Vagina (tissue), 2 donors: ENCODE measurements at regions not wholly inside any gene's neighbourhood (a gene's known extent, or its start where the extent isn't known, plus 50 kb on each side); places are given as distances from the start of the nearest gene placed in this dataset.
"Not testable (repeated sequence)": the region's sequence is repeated elsewhere in the genome, so short reads cannot be mapped to it uniquely, and the experiment has no call there.

Source experiments
- DNase-seq, 2 donors: peaks; one replicate each; pipeline ENCODE4 v3.0.0-alpha.2; 2017; ENCODE audit errors: extremely low spot score in 2 of 2
- H3K27ac ChIP-seq: fragments of 200-600 bp; sonication (generic); one replicate; pipeline ENCODE4 v1.5.1; 2019
- H3K27me3 ChIP-seq: fragments of 200-600 bp; sonication (generic); one replicate; pipeline ENCODE4 v1.5.1; 2019
- H3K36me3 ChIP-seq, 2 donors: fragments of 200-600 bp; sonication (generic); one replicate each; pipeline ENCODE4 v1.5.1; 2017 to 2019
- H3K4me1 ChIP-seq: fragments of 200-600 bp; sonication (generic); one replicate; pipeline ENCODE4 v1.5.1; 2019
- H3K4me3 ChIP-seq, 2 donors: fragments of 200-600 bp; sonication (generic); 1 replicate in 1 of 2; 2 replicates in 1 of 2; pipeline ENCODE4 v1.5.1; 2016 to 2019
- H3K9me3 ChIP-seq: fragments of 200-600 bp; sonication (generic); one replicate; pipeline ENCODE4 v1.5.1; 2019
- POLR2A ChIP-seq, 2 donors: fragments of 450-650 bp; IDR thresholded peaks; one replicate each; pipeline ENCODE4 v1.6.1; 2017; ENCODE audit warnings: antibody characterized with exemption in 2 of 2, mild to moderate bottlenecking in 2 of 2, moderate library complexity in 2 of 2
- POLR2AphosphoS5 ChIP-seq, 2 donors: sonication (generic); formaldehyde crosslinking; IDR thresholded peaks; one replicate each; pipeline ENCODE4 v1.9.0; 2017; ENCODE audit warnings: antibody characterized with exemption in 2 of 2, mild to moderate bottlenecking in 2 of 2, low read depth in 1 of 2; ENCODE audit not compliant: insufficient read depth in 1 of 2
- intact Hi-C: fragments of 100-400 bp; cut with DNase I; formaldehyde crosslinking; loops from one replicate; pipeline ENCODE4 v1.15.1; 2023
- TF ChIP-seq, protein P1 (sequence below), 3 experiments: fragments of 450-650 bp in 2 of 3; fragments of 200-600 bp in 1 of 3; sonication (generic) in 1 of 3; IDR thresholded peaks; one replicate each; pipeline ENCODE4 v1.5.1; 2017 to 2019; ENCODE audit warnings: antibody characterized with exemption in 3 of 3, mild to moderate bottlenecking in 2 of 3, moderate library complexity in 2 of 3

DNA sequence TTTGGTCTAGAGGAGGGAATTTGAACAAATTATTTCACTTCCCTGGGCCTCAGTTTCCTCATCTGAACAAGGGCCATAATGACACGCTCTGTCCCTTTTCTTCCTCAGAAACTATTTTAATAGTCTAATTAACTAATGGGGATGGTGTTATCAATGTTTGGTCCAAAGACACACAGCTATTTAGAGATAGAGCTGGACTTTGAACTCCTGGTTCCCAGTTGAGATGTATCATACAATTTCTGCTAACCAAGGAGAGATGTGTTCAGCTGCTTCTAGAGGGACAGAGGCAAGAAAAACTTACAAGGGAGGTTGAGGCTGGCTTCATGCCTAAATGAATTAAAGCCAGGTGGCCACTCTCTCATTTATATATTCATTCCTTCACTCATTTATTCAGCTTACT, 90.6 kb upstream of the CLINT1 start:
- H3K27me3 ChIP-seq, result no peaks in the 10 kb centered on the region
- intact Hi-C loops, result no loop called here
- no peak for DNase-seq
- no peak overlapping the region for H3K4me3 ChIP-seq
- no peak for TF ChIP-seq POLR2A (IDR thresholded peaks at IDR 0.05)
- TF ChIP-seq, protein P1, sequence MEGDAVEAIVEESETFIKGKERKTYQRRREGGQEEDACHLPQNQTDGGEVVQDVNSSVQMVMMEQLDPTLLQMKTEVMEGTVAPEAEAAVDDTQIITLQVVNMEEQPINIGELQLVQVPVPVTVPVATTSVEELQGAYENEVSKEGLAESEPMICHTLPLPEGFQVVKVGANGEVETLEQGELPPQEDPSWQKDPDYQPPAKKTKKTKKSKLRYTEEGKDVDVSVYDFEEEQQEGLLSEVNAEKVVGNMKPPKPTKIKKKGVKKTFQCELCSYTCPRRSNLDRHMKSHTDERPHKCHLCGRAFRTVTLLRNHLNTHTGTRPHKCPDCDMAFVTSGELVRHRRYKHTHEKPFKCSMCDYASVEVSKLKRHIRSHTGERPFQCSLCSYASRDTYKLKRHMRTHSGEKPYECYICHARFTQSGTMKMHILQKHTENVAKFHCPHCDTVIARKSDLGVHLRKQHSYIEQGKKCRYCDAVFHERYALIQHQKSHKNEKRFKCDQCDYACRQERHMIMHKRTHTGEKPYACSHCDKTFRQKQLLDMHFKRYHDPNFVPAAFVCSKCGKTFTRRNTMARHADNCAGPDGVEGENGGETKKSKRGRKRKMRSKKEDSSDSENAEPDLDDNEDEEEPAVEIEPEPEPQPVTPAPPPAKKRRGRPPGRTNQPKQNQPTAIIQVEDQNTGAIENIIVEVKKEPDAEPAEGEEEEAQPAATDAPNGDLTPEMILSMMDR (IDR thresholded peaks at IDR 0.05), result no peak
- no peak for TF ChIP-seq POLR2AphosphoS5 (IDR thresholded peaks at IDR 0.05; ENCODE audit: insufficient read depth in 1 of 2, low read depth in 1 of 2)
- no peaks in the 10 kb centered on the region for H3K9me3 ChIP-seq
- H3K36me3 ChIP-seq, result no peaks in the 10 kb centered on the region
- H3K27ac ChIP-seq, result peak overlapping the region; percentile 65
- peaks cover 12% of the 10 kb centered on the region for H3K4me1 ChIP-seq

DNA sequence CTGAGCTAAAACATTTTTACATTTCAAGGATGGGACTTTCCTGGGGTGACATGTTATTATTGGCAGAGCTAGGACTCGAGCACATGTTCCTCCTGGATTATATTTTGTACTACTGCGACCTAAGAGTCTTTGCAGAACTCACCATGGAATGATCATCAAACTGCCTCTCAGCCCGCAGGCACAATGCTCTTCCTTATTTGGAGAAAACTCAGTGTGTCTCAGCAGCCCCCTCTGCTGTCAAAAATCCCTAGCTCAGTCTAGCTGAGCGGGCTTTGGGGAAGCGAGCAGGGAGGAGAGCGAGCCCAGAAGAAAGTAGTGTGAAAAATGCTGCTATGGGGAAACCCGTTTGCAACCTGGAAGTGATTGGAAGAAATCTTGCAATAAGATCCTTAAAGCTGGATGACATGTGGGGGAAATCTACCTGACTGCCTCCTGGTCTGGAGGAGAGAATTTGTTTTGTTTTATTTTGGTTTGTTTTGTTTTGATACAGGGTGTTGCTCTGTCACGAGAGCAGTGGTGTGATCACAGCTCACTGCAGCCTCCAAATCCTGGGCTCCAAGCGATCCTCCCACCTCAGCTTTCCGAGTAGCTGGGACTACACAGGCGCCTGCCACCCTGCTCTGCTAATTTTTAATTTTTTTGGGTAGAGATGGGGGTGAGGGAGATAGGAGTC, 89.9 kb upstream of the CLINT1 start:
- H3K36me3 ChIP-seq, result no peaks in the 10 kb centered on the region
- peak in 1 of 2 donors; percentile 77 for TF ChIP-seq POLR2AphosphoS5 (IDR thresholded peaks at IDR 0.05; ENCODE audit: insufficient read depth in 1 of 2, low read depth in 1 of 2)
- no peak for TF ChIP-seq POLR2A (IDR thresholded peaks at IDR 0.05)
- TF ChIP-seq, protein P1 (IDR thresholded peaks at IDR 0.05), result peak; percentile 78 to 88 (median 87)
- peak overlapping the region in 1 of 2 donors; percentile 7 for H3K4me3 ChIP-seq
- DNase-seq, result peak in 1 of 2 donors; percentile 92
- intact Hi-C loops, result no loop called here
- peak overlapping the region; percentile 65 for H3K27ac ChIP-seq
- H3K4me1 ChIP-seq, result peaks cover 12% of the 10 kb centered on the region
- no peaks in the 10 kb centered on the region for H3K9me3 ChIP-seq
- no peaks in the 10 kb centered on the region for H3K27me3 ChIP-seq

DNA sequence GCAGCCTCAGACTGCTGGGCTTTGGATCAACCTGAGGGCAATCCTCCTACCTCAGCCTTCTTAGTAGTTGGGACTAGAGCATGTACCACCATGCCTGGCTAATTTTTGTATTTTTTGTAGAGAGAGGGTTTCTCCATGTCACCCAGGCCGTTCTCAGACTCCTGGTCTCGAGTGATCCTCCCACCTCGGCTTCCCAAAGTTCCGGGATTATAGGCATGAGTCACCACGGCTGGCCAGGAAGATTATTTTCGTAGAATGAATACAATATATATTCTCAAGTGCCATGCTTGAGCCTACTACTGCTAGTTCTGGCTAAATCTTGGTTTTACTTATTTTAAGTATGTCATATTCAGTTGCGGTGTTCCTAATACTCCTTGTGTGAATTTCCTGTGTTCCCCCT, 88.2 kb upstream of the CLINT1 start:
- TF ChIP-seq, protein P1 (IDR thresholded peaks at IDR 0.05), result no peak
- TF ChIP-seq POLR2AphosphoS5 (IDR thresholded peaks at IDR 0.05; ENCODE audit: insufficient read depth in 1 of 2, low read depth in 1 of 2) (no peak), POLR2A (IDR thresholded peaks at IDR 0.05) (no peak)
- Histone ChIP-seq H3K9me3 (no peaks in the 10 kb centered on the region), H3K4me3 (no peak overlapping the region), H3K27ac (no peak overlapping the region), H3K4me1 (peaks cover 12% of the 10 kb centered on the region), H3K36me3 (no peaks in the 10 kb centered on the region), H3K27me3 (no peaks in the 10 kb centered on the region)
- intact Hi-C loops, result no loop called here
- DNase-seq, result no peak

DNA sequence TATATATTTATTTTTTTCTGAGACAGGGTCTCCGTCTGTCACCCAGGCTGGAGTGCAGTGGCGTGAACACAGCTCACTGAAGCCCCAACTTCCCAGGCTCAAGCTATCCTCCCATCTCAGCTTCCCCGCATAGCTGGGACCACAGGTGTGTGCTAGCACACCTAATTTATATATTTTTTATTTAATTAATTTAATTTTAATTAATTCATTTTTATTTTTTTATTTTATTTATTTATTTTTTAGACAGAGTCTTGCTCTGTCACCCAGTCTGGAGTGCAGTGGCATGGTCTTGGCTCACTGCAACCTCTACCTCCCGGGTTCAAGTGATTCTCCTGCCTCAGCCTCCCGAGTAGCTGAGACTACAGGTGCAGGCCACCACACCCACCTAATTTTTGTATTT, 86.9 kb upstream of the CLINT1 start:
- DNase-seq, H3K27me3 ChIP-seq, H3K4me3 ChIP-seq, H3K36me3 ChIP-seq, H3K9me3 ChIP-seq, intact Hi-C loops, H3K27ac ChIP-seq: not testable (repeated sequence)
- H3K4me1 ChIP-seq, result peaks cover 12% of the 10 kb centered on the region

DNA sequence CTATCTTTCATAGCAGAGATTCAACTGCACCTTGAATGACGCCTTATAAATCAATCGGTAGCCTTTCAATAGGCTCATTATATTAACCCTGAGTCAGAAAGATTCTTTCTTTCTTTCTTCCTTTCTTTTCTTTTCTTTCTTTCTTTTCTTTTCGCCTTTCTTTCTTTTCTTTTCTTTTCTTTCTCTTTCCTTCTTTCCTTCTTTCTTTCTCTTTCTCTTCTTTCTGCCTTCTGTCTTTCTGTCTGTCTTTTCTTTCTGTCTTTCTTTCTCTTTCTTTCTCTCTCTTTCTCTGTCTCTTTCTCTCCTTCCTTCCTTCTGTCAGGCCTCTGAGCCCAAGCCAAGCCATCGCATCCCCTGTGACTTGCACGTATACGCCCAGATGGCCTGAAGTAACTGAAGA, 86.0 kb upstream of the CLINT1 start:
- intact Hi-C loops, result no loop called here
- no peak for DNase-seq
- no peaks in the 10 kb centered on the region for H3K36me3 ChIP-seq
- no peaks in the 10 kb centered on the region for H3K9me3 ChIP-seq
- no peak overlapping the region for H3K27ac ChIP-seq
- H3K4me1 ChIP-seq, result peaks cover 12% of the 10 kb centered on the region
- no peaks in the 10 kb centered on the region for H3K27me3 ChIP-seq
- no peak overlapping the region for H3K4me3 ChIP-seq
- TF ChIP-seq POLR2AphosphoS5 (IDR thresholded peaks at IDR 0.05; ENCODE audit: insufficient read depth in 1 of 2, low read depth in 1 of 2), result no peak
- TF ChIP-seq POLR2A (IDR thresholded peaks at IDR 0.05), result no peak
- TF ChIP-seq, protein P1 (IDR thresholded peaks at IDR 0.05), result no peak
